HTERT RPE-1 (cell line): ENCODE measurements at regions not wholly inside any gene's neighbourhood (a gene's known extent, or its start where the extent isn't known, plus 50 kb on each side); places are given as distances from the start of the nearest gene placed in this dataset.

Source experiments
- in situ Hi-C: fragments of 300-500 bp; cut with MboI; formaldehyde crosslinking; loops from 4 replicates; pipeline ENCODE4 v1.14.3; 2020; ENCODE audit warnings: low sequenced_read_pairs

GRCh38 chr3:168212664-168213285 lies 117.1 kb upstream of the GOLIM4 start:
- in situ Hi-C loops, result no loop called here

- in situ Hi-C loops, result no loop called here
Measured at GRCh38 chr3:168205451-168205850, 109.7 kb upstream of the GOLIM4 start.

DNA sequence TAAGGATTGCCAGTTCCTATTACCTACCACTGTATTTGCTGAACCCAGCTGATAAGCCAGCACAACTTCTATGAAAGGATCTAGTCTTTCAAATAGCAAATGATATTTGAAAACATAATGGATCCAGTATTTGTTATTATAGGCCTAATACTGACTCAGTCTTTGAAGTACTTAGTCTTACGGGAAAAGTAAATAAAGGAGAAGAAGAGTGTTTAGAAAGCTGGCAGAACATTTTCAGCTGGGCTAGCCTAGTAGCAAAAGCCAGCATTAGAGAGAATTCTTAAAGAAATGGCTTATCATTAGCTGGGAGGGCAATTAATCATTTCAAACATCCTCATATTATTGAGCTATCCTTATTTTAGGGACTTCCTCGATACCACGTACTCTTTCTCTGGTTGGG lies 101.4 kb upstream of the GOLIM4 start:
- in situ Hi-C loops, result no loop called here

DNA sequence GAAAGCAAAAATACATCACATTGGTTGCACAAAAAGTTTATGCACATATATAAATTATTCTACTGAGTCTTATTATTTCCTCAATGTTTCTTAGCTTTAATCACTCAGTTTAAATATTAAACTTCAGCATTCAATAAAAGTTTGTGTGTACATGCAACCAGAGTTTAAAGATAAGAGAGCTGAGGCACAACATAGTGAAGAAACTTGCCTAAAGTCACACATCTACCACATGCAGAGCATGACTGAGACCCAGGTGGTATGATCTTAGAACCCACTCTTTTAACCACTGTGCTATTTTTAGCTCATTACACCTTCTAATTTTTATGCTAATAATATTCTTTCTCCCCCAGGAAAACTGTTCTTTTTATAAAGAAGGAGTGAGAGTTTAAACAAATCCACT lies 96.1 kb upstream of the GOLIM4 start:
- in situ Hi-C loops, result no loop called here

DNA sequence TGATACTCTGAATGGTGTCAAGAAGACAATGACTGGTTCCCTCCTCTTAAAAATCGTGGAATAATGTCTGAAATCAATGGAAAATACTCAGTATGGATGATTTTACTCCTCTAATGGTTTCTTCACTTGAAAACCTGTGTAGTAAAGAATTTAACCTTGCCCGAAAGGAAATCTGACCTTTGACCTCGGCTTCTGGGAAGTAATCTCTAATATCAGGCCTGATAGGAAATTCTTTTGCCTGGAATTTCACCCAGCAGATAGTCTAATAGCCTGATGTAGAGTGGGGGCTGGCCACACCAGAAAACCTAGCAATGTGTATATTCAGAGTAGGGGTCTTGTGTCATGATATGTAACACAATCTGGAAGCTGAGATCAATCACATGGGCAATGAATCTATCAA lies 91.5 kb upstream of the GOLIM4 start:
- in situ Hi-C loops, result no loop called here

DNA sequence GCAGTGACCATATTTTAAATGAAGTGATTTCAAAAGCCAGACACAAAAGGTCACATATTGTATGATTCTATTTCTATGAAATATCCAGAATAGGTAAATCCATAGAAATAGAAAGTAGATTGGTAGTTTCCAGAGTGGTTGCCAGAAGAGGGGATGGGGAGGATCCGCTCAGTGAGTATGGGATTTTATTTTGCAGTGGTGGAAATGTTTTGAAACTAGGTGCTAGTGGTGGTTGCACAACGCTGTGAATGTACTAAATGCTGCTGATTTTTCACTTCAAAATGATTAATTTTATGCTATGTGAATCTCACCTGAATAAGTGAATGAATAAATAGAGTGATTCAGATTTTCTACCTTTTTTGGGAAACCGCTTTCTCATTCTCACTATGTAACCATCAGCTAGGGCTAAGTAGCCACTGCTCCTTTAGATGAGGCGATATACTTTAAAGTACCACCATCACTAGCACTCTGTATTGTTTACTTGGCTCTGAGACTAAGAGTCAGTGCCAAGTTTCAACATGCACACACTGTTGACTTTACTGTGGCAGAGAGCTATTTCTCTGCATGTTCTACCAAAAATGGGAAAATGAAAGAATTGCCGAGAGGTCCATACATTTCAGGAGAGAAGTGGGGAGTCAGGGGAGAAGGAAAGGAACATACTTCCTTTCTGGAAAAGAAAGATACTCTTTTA lies 90.7 kb upstream of the GOLIM4 start:
- in situ Hi-C loops, result no loop called here

DNA sequence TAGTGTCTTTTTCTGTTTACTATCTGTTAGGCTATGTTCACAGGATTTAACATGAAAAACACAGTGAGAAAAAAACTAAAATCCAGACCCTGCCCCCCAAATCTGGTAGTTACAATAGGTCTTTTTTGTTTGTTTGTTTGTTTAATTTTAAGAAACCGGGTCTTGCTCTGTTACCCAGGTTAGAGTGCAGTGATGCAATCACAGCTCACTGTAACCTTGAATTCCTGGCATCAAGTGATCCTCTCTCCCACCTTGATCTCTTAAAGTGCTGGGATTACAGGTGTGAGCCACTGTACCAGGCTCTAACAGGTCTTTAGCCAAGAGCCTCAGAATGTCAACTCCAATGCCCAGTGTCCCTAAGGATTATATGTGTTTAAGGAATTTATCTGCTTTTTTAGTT lies 88.0 kb upstream of the GOLIM4 start:
- in situ Hi-C loops, result no loop called here

GRCh38 chr3:168168743-168169142 lies 73.0 kb upstream of the GOLIM4 start:
- in situ Hi-C loops, result loop anchor here (25.0 kb wide), 1 partner anchor 131 kb away; no protein-coding TSS in a partner anchor

GRCh38 chr3:168165390-168166269 lies 69.9 kb upstream of the GOLIM4 start:
- in situ Hi-C loops, result loop anchor here (25.0 kb wide), 1 partner anchor 128 kb away; no protein-coding TSS in a partner anchor

- in situ Hi-C loops, result loop anchor here (25.0 kb wide), 1 partner anchor 125 kb away; no protein-coding TSS in a partner anchor
Measured at GRCh38 chr3:168162172-168162571, 66.4 kb upstream of the GOLIM4 start.

DNA sequence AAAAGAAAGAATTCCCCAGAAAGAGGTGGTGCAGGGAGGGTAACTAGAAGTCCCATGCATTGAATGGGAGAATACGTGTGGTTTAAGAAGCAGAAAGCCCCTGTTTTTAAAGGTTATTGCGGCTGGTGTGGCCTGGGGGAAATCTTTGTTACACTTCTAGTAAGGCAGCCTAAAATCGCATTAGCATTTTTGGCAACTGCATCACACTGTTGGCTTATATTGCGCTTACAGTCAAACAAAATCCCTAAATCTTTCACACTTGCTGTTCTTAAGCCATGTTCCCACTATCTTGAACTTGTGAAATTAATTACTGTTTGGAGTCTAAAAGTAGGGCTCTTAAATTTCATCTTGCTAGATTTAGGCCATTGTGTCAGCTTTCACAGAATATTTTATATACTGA lies 66.0 kb upstream of the GOLIM4 start:
- in situ Hi-C loops, result loop anchor here (25.0 kb wide), 1 partner anchor 124 kb away; no protein-coding TSS in a partner anchor

- in situ Hi-C loops, result loop anchor here (25.0 kb wide), 1 partner anchor 121 kb away; no protein-coding TSS in a partner anchor
Measured at GRCh38 chr3:168157903-168158302, 62.2 kb upstream of the GOLIM4 start.

- in situ Hi-C loops, result loop anchor here (25.0 kb wide), 1 partner anchor 120 kb away; no protein-coding TSS in a partner anchor
Measured at GRCh38 chr3:168157099-168157700, 61.5 kb upstream of the GOLIM4 start.

DNA sequence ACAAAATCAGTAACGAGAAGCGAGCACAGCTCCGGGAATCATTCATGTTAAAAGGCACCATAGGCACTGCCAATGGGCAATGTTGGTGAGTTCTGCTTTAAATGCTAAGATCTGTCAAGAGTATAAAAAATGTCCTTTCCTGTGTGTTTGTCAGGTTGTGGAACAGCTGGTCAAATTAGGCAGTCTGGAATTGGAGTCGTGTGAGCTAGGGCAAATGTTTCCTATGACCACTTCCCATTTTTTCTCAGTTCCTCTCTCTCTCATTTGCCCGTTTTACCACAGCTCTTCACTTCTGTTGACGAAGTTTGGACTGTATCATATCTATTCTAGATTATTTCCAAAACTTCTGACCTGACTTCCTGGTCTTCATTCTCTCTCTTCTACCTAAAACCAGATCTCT lies 60.8 kb upstream of the GOLIM4 start:
- in situ Hi-C loops, result loop anchor here (25.0 kb wide), 1 partner anchor 119 kb away; no protein-coding TSS in a partner anchor

- in situ Hi-C loops, result loop anchor here (25.0 kb wide), 1 partner anchor 118 kb away; no protein-coding TSS in a partner anchor
Measured at GRCh38 chr3:168155303-168155702, 59.6 kb upstream of the GOLIM4 start.

DNA sequence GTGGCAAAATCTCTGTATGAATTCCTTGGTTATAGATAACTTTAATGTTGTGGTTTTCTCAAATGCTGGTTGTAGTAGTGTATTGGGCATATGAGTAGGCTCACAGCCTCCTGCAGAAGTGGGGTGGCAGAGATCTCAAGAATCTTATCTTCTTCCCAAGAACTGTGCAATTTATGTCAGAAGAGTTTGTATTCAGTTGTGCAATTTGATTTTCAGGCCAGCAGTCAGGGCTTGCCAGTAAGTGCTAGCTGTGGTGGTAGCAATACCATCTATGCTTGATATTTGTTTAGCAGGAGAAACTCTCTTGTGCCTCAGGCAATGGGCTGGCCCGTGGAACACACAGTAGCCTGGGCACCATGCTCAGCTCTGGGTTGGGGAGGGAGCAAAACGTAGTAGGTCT lies 58.4 kb upstream of the GOLIM4 start:
- in situ Hi-C loops, result loop anchor here (25.0 kb wide), 1 partner anchor 117 kb away; no protein-coding TSS in a partner anchor

DNA sequence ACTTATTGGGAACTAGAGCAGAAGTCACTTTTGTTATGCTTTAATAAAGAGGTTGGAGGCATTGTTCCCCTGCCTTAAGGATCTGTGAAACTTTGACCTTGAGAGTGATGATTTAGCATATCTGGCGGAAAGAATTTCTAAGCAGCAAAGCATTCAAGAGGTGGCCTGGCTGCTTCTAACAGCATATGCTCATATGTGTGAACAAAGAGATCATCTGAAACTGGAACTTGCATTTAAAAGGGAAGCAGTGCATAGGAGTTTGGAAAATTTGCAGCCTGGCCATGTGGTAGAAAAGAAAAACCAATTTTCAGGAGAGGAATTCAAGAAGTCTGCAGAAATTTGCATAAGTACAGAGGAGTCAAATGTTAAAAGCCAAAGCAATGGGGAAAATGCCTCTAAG lies 56.4 kb upstream of the GOLIM4 start:
- in situ Hi-C loops, result loop anchor here (25.0 kb wide), 1 partner anchor 115 kb away; no protein-coding TSS in a partner anchor
